ENCODE measurements at regions not wholly inside any gene's neighbourhood (a gene's known extent, or its start where the extent isn't known, plus 50 kb on each side); places are given as distances from the start of the nearest gene placed in this dataset.

DNA sequence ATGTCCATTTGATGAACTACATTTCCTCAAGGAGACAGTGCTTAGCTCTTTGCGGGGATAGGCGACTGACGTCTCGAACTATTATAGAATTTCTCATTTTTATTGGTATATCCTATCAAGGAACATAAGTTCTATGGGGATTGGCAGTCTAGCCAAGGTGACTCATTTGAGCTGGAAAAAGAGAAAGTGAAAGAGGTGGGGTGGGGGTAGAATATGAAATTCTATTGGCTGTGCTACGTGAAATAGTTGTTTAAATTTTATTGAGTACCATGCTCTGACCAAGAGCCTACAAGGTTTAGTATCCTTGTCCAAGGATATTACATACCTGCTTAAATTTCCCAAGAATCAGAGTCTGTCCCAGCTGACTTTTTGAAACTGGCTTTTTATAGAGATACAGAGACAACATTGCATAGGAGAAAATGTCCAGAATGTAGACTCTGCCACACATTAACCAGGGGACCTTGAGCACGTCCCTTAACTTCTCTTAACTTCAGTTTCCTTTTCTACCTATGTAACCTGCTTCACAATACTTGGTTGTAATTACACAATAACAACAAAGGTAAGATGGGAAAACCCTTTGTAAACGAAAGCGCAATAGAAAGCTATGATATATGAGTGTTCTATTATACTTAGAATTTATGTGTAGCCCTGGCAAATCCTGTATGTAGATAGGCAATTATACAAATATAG lies 226.4 kb upstream of the WWC1 start:
- Histone ChIP-seq H3K27ac (ENCODE audit: low read length) (no peak overlapping the region), H3K4me3 (ENCODE audit: low read length) (no peak overlapping the region), H4K20me1 (ENCODE audit: insufficient read depth) (no peaks in the 10 kb centered on the region), H3K9me3 (ENCODE audit: low read length) (no peaks in the 10 kb centered on the region), H3K9me2 (ENCODE audit: insufficient read depth, low read length) (no peaks in the 10 kb centered on the region), H3K27me3 (ENCODE audit: insufficient read depth, low read depth, low read length) (no peaks in the 10 kb centered on the region), H3K4me2 (ENCODE audit: low read length) (no peak overlapping the region), H2AFZ (ENCODE audit: low read depth, low read length) (no peak overlapping the region), H3K79me2 (replicated peaks; ENCODE audit: insufficient read depth, low read length) (no peaks in the 10 kb centered on the region), H3K9ac (ENCODE audit: low read length) (no peak overlapping the region), H3K36me3 (ENCODE audit: insufficient read depth, low read length) (no peaks in the 10 kb centered on the region), H3F3A (ENCODE audit: insufficient read depth, low read length, poor library complexity, severe bottlenecking) (no peaks in the 10 kb centered on the region)
- TF ChIP-seq MXI1 (conservative IDR thresholded peaks at IDR 0.05; ENCODE audit: poor library complexity, severe bottlenecking) (no peak), RAD21 (conservative IDR thresholded peaks at IDR 0.05) (no peak), SMC3 (conservative IDR thresholded peaks at IDR 0.05; ENCODE audit: poor library complexity) (no peak), TAF1 (IDR thresholded peaks at IDR 0.05; ENCODE audit: low read depth) (no peak), EZH2 (IDR thresholded peaks at IDR 0.05; ENCODE audit: borderline replicate concordance, insufficient read depth, low read length, poor library complexity, severe bottlenecking) (no peak), EP300 (conservative IDR thresholded peaks at IDR 0.05; ENCODE audit: poor library complexity, severe bottlenecking) (no peak), POLR2AphosphoS5 (IDR thresholded peaks at IDR 0.05) (no peak)
- TF ChIP-seq, protein P1, sequence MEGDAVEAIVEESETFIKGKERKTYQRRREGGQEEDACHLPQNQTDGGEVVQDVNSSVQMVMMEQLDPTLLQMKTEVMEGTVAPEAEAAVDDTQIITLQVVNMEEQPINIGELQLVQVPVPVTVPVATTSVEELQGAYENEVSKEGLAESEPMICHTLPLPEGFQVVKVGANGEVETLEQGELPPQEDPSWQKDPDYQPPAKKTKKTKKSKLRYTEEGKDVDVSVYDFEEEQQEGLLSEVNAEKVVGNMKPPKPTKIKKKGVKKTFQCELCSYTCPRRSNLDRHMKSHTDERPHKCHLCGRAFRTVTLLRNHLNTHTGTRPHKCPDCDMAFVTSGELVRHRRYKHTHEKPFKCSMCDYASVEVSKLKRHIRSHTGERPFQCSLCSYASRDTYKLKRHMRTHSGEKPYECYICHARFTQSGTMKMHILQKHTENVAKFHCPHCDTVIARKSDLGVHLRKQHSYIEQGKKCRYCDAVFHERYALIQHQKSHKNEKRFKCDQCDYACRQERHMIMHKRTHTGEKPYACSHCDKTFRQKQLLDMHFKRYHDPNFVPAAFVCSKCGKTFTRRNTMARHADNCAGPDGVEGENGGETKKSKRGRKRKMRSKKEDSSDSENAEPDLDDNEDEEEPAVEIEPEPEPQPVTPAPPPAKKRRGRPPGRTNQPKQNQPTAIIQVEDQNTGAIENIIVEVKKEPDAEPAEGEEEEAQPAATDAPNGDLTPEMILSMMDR (IDR thresholded peaks at IDR 0.05; ENCODE audit: poor library complexity, severe bottlenecking) = no peak
- TF ChIP-seq, protein P2, sequence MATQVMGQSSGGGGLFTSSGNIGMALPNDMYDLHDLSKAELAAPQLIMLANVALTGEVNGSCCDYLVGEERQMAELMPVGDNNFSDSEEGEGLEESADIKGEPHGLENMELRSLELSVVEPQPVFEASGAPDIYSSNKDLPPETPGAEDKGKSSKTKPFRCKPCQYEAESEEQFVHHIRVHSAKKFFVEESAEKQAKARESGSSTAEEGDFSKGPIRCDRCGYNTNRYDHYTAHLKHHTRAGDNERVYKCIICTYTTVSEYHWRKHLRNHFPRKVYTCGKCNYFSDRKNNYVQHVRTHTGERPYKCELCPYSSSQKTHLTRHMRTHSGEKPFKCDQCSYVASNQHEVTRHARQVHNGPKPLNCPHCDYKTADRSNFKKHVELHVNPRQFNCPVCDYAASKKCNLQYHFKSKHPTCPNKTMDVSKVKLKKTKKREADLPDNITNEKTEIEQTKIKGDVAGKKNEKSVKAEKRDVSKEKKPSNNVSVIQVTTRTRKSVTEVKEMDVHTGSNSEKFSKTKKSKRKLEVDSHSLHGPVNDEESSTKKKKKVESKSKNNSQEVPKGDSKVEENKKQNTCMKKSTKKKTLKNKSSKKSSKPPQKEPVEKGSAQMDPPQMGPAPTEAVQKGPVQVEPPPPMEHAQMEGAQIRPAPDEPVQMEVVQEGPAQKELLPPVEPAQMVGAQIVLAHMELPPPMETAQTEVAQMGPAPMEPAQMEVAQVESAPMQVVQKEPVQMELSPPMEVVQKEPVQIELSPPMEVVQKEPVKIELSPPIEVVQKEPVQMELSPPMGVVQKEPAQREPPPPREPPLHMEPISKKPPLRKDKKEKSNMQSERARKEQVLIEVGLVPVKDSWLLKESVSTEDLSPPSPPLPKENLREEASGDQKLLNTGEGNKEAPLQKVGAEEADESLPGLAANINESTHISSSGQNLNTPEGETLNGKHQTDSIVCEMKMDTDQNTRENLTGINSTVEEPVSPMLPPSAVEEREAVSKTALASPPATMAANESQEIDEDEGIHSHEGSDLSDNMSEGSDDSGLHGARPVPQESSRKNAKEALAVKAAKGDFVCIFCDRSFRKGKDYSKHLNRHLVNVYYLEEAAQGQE (IDR thresholded peaks at IDR 0.05; ENCODE audit: borderline replicate concordance) = no peak

DNA sequence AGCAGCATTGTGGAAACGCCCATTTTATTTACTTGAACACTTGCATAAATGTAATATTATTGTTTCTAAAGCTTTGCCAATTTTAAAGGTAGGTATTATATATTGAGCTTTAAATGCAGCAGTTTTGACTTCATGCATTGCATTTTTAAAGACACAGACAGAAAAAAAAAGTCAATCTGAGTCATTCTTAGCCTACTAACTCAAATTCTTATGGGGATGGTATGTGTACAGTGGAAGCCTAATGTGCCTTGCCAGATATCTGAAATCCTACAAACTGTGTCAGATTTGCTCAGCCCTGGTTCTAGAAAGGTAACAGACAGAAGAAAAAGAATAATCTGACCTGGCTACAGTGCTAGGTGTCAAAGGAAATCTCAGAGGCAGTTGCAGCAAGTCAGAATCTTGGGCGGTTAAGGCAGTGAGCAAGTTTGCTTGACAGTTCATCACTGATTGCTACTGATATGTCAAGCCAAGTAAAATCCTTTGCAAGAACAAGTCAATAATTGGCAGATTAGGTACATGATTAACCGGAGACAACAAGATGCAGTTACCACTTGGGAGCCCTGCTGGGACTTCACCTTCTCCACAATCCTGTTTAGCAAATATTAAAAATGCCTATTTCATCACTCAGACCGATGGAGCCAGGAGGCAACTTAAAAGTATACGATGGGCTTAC lies 224.8 kb upstream of the WWC1 start:
- no peaks in the 10 kb centered on the region for H3F3A ChIP-seq (ENCODE audit: insufficient read depth, low read length, poor library complexity, severe bottlenecking)
- TF ChIP-seq POLR2AphosphoS5 (IDR thresholded peaks at IDR 0.05) (peak; percentile 81), RAD21 (conservative IDR thresholded peaks at IDR 0.05) (no peak), EZH2 (IDR thresholded peaks at IDR 0.05; ENCODE audit: borderline replicate concordance, insufficient read depth, low read length, poor library complexity, severe bottlenecking) (no peak), EP300 (conservative IDR thresholded peaks at IDR 0.05; ENCODE audit: poor library complexity, severe bottlenecking) (peak; percentile 97), TAF1 (IDR thresholded peaks at IDR 0.05; ENCODE audit: low read depth) (no peak), MXI1 (conservative IDR thresholded peaks at IDR 0.05; ENCODE audit: poor library complexity, severe bottlenecking) (no peak), SMC3 (conservative IDR thresholded peaks at IDR 0.05; ENCODE audit: poor library complexity) (no peak)
- TF ChIP-seq, protein P2 (IDR thresholded peaks at IDR 0.05; ENCODE audit: borderline replicate concordance) = no peak
- TF ChIP-seq, protein P1 (IDR thresholded peaks at IDR 0.05; ENCODE audit: poor library complexity, severe bottlenecking) = no peak
- no peak overlapping the region for H3K9ac ChIP-seq (ENCODE audit: low read length)
- H3K4me2 ChIP-seq (ENCODE audit: low read length) = no peak overlapping the region
- H3K27ac ChIP-seq (ENCODE audit: low read length) = peak overlapping the region; percentile 27
- H3K36me3 ChIP-seq (ENCODE audit: insufficient read depth, low read length) = no peaks in the 10 kb centered on the region
- H3K79me2 ChIP-seq (replicated peaks; ENCODE audit: insufficient read depth, low read length) = no peaks in the 10 kb centered on the region
- no peaks in the 10 kb centered on the region for H3K9me3 ChIP-seq (ENCODE audit: low read length)
- no peak overlapping the region for H3K4me3 ChIP-seq (ENCODE audit: low read length)
- H2AFZ ChIP-seq (ENCODE audit: low read depth, low read length) = no peak overlapping the region
- no peaks in the 10 kb centered on the region for H3K27me3 ChIP-seq (ENCODE audit: insufficient read depth, low read depth, low read length)
- H4K20me1 ChIP-seq (ENCODE audit: insufficient read depth) = no peaks in the 10 kb centered on the region
- H3K9me2 ChIP-seq (ENCODE audit: insufficient read depth, low read length) = no peaks in the 10 kb centered on the region
